Endodermal cell (in vitro differentiated cells): ENCODE measurements at regions not wholly inside any gene's neighbourhood (a gene's known extent, or its start where the extent isn't known, plus 50 kb on each side); places are given as distances from the start of the nearest gene placed in this dataset.

ENCODE experiments used
- DNase-seq: peaks from one replicate; pipeline ENCODE4 v3.0.0-alpha.2; 2017
- H3K27ac ChIP-seq: 2 replicates; pipeline ENCODE4 v1.5.1; 2013; ENCODE audit warnings: mild to moderate bottlenecking, low read depth, low read length, moderate library complexity
- H3K27me3 ChIP-seq: 2 replicates; pipeline ENCODE4 v1.6.1; 2013; ENCODE audit warnings: mild to moderate bottlenecking, low read length, moderate library complexity; ENCODE audit not compliant: insufficient read depth, control insufficient read depth, poor library complexity, severe bottlenecking
- H3K36me3 ChIP-seq: 2 replicates; pipeline ENCODE4 v1.7.0; 2013; ENCODE audit warnings: mild to moderate bottlenecking, low read length, moderate library complexity; ENCODE audit not compliant: control insufficient read depth, insufficient read depth
- H3K4me1 ChIP-seq: one replicate; pipeline ENCODE4 v1.7.0; 2013; ENCODE audit warnings: low read length; ENCODE audit not compliant: control insufficient read depth, insufficient read depth
- H3K4me3 ChIP-seq: 2 replicates; pipeline ENCODE4 v1.5.1; 2013; ENCODE audit warnings: mild to moderate bottlenecking, low read length, moderate library complexity
- H3K9ac ChIP-seq: 2 replicates; pipeline ENCODE4 v1.6.1; 2013; ENCODE audit warnings: mild to moderate bottlenecking, low read length, moderate library complexity; ENCODE audit not compliant: poor library complexity, severe bottlenecking; ENCODE audit errors: extremely low read depth
- H3K9me3 ChIP-seq: 2 replicates; pipeline ENCODE4 v1.6.1; 2013; ENCODE audit warnings: mild to moderate bottlenecking, low read length, moderate library complexity; ENCODE audit not compliant: control insufficient read depth
- H3K27ac Mint-ChIP-seq: 2 replicates; pipeline ENCODE4 v1.8.0; 2020; ENCODE audit warnings: mixed read lengths
- H3K27me3 Mint-ChIP-seq: 2 replicates; pipeline ENCODE4 v1.8.0; 2021; ENCODE audit warnings: mild to moderate bottlenecking, mixed read lengths; ENCODE audit not compliant: insufficient read depth
- H3K36me3 Mint-ChIP-seq: 2 replicates; pipeline ENCODE4 v1.8.0; 2020; ENCODE audit warnings: low read depth, mixed read lengths
- H3K4me1 Mint-ChIP-seq: 2 replicates; pipeline ENCODE4 v1.8.0; 2020; ENCODE audit warnings: mixed read lengths
- H3K4me3 Mint-ChIP-seq: 2 replicates; pipeline ENCODE4 v1.8.0; 2020; ENCODE audit warnings: mild to moderate bottlenecking, moderate library complexity, mixed read lengths
- H3K9me3 Mint-ChIP-seq: 2 replicates; pipeline ENCODE4 v1.8.0; 2020; ENCODE audit warnings: mild to moderate bottlenecking, mixed read lengths
- CTCF ChIP-seq: fragments of 200-600 bp; sonication (generic); conservative IDR thresholded peaks from 2 replicates; pipeline ENCODE4 v1.5.0; 2021; ENCODE audit warnings: antibody characterized with exemption, mild to moderate bottlenecking
- WGBS, 2 experiments: methylation state at CpG; one replicate each; pipeline versions ENCODE4 v1.1.5 to v1.1.7; 2013; ENCODE audit warnings: missing lambda C conversion rate in 2 of 2, mixed read lengths in 1 of 2; ENCODE audit not compliant: insufficient coverage in 1 of 2, insufficient read length in 1 of 2; 5-methylcytosine and 5-hydroxymethylcytosine counted together

- 88 to 92% methylated on average over 2 to 4 of the region's 4 CpGs for WGBS, 2 experiments
- Mint-ChIP-seq H3K36me3 (no peaks in the 10 kb centered on the region), H3K9me3 (no peaks in the 10 kb centered on the region), H3K27ac (no peak overlapping the region), H3K4me1 (no peaks in the 10 kb centered on the region), H3K27me3 (no peaks in the 10 kb centered on the region), H3K4me3 (no peak overlapping the region)
- Histone ChIP-seq H3K4me1 (no peaks in the 10 kb centered on the region), H3K27ac (no peak overlapping the region), H3K9me3 (no peaks in the 10 kb centered on the region), H3K4me3 (no peak overlapping the region), H3K9ac (no peak overlapping the region), H3K27me3 (no peaks in the 10 kb centered on the region), H3K36me3 (no peaks in the 10 kb centered on the region)
- no peak for TF ChIP-seq CTCF
- no peak for DNase-seq
These were observed 219.5 kb upstream of the SOX11 start for GRCh38 chr2:5472673-5473072.

- Mint-ChIP-seq H3K4me1 (no peaks in the 10 kb centered on the region), H3K4me3 (no peak overlapping the region), H3K36me3 (no peaks in the 10 kb centered on the region), H3K9me3 (no peaks in the 10 kb centered on the region), H3K27me3 (no peaks in the 10 kb centered on the region), H3K27ac (no peak overlapping the region)
- no peaks in the 10 kb centered on the region for H3K27me3 ChIP-seq
- no peak overlapping the region for H3K4me3 ChIP-seq
- 80 to 87% methylated on average over 4 to 6 of the region's 6 CpGs for WGBS, 2 experiments
- no peak for DNase-seq
- H3K9ac ChIP-seq, result no peak overlapping the region
- H3K27ac ChIP-seq, result no peak overlapping the region
- H3K4me1 ChIP-seq, result no peaks in the 10 kb centered on the region
- TF ChIP-seq CTCF, result no peak
- no peaks in the 10 kb centered on the region for H3K36me3 ChIP-seq
- no peaks in the 10 kb centered on the region for H3K9me3 ChIP-seq
These were observed 218.5 kb upstream of the SOX11 start for GRCh38 chr2:5473635-5474034.

- WGBS, 2 experiments, result 85% methylated on average over 10 of the region's 14 CpGs; no CpG with 5 or more reads in 1 of the 2 experiments
- H3K36me3 Mint-ChIP-seq, result no peaks in the 10 kb centered on the region
These were observed 217.5 kb upstream of the SOX11 start for GRCh38 chr2:5474716-5475115.

More at GRCh38 chr2:5474716-5475115, 217.5 kb upstream of the SOX11 start:
- no peak for TF ChIP-seq CTCF
- H3K9me3 Mint-ChIP-seq, result no peaks in the 10 kb centered on the region
- DNase-seq, result no peak
- H3K4me1 Mint-ChIP-seq, result peaks cover 8% of the 10 kb centered on the region
- H3K4me3 ChIP-seq, result no peak overlapping the region
- no peaks in the 10 kb centered on the region for H3K36me3 ChIP-seq
- no peaks in the 10 kb centered on the region for H3K27me3 ChIP-seq
- no peak overlapping the region for H3K27ac ChIP-seq
- no peak overlapping the region for H3K27ac Mint-ChIP-seq
- H3K27me3 Mint-ChIP-seq, result no peaks in the 10 kb centered on the region
- no peaks in the 10 kb centered on the region for H3K4me1 ChIP-seq
- H3K4me3 Mint-ChIP-seq, result no peak overlapping the region
- H3K9me3 ChIP-seq, result no peaks in the 10 kb centered on the region
- H3K9ac ChIP-seq, result no peak overlapping the region
